ENCODE measurements at regions not wholly inside any gene's neighbourhood (a gene's known extent, or its start where the extent isn't known, plus 50 kb on each side); places are given as distances from the start of the nearest gene placed in this dataset.

- no peaks in the 10 kb centered on the region for H3K9me3 ChIP-seq (ENCODE audit: control extremely low read depth in 1 of 5, control insufficient read depth in 4 of 5, insufficient read depth in 2 of 5, low read depth in 1 of 5, low read length in 4 of 5)
- POLR2A ChIA-PET: no interaction called here
Observed at GRCh38 chr12:105835580-105836241, 303.0 kb downstream of the NUAK1 start.

DNA sequence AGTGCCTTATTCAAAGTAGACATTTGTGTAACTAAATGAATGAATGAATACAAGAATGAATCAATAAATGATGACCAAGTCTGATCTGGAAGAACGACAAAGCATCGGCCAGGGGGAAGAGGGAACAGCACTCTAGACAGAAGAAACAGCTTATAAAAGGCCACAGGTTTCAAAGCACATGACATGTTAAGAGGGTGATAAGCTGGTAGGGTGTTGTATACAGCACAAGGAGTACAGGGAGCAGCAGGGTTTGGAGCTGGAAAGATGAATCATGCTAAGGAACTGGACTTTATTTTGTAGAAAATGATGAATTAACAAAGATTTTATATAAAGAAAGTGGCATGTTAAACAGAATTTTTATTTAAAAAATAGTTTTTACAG lies 302.5 kb downstream of the NUAK1 start:
- no peaks in the 10 kb centered on the region for H3K36me3 ChIP-seq (ENCODE audit: control insufficient read depth in 4 of 4, insufficient read depth in 4 of 4, low read length in 3 of 4)
- peaks cover 0 to 4% (median 0%) of the 10 kb centered on the region in 5 experiments for H3K27me3 ChIP-seq (replicated peaks in 2 of 5; ENCODE audit: control insufficient read depth in 4 of 5, insufficient read depth in 5 of 5, low read length in 4 of 5)
- no peak overlapping the region for H3K4me3 ChIP-seq (ENCODE audit: control insufficient read depth in 1 of 7, extremely low read depth in 1 of 7, insufficient read depth in 4 of 7, low read depth in 2 of 7, low read length in 6 of 7)
- H3K27ac ChIP-seq (ENCODE audit: insufficient read depth in 1 of 2, low read depth in 1 of 2, low read length in 2 of 2, poor library complexity in 1 of 2, severe bottlenecking in 2 of 2): no peak overlapping the region
- ChIA-PET POLR2A (no interaction called here), CTCF (no interaction called here)
- no peaks in the 10 kb centered on the region for H3K9me3 ChIP-seq (ENCODE audit: control extremely low read depth in 1 of 5, control insufficient read depth in 4 of 5, insufficient read depth in 2 of 5, low read depth in 1 of 5, low read length in 4 of 5)
- WGBS (ENCODE audit: insufficient coverage): 92% methylated on average over 2 of the region's 2 CpGs
- H3K4me1 ChIP-seq (ENCODE audit: control extremely low read depth in 1 of 4, control insufficient read depth in 4 of 4, insufficient read depth in 4 of 4, low read length in 3 of 4): peaks cover 0 to 3% (median 0%) of the 10 kb centered on the region in 4 experiments
- no peak for DNase-seq

More at GRCh38 chr12:105835580-105836241, 303.0 kb downstream of the NUAK1 start:
- H3K27me3 ChIP-seq (replicated peaks in 2 of 5; ENCODE audit: control insufficient read depth in 4 of 5, insufficient read depth in 5 of 5, low read length in 4 of 5): peaks cover 0 to 3% (median 0%) of the 10 kb centered on the region in 5 experiments
- peaks cover 0 to 3% (median 0%) of the 10 kb centered on the region in 4 experiments for H3K4me1 ChIP-seq (ENCODE audit: control extremely low read depth in 1 of 4, control insufficient read depth in 4 of 4, insufficient read depth in 4 of 4, low read length in 3 of 4)
- H3K4me3 ChIP-seq (ENCODE audit: control insufficient read depth in 1 of 7, extremely low read depth in 1 of 7, insufficient read depth in 4 of 7, low read depth in 2 of 7, low read length in 6 of 7): no peak overlapping the region
- DNase-seq: peak in 2 of 3 donors; percentile 5 to 15
- no peaks in the 10 kb centered on the region for H3K36me3 ChIP-seq (ENCODE audit: control insufficient read depth in 4 of 4, insufficient read depth in 4 of 4, low read length in 3 of 4)
- CTCF ChIA-PET: no interaction called here
- H3K27ac ChIP-seq (ENCODE audit: insufficient read depth in 1 of 2, low read depth in 1 of 2, low read length in 2 of 2, poor library complexity in 1 of 2, severe bottlenecking in 2 of 2): no peak overlapping the region
- 78% methylated on average over 3 of the region's 4 CpGs for WGBS (ENCODE audit: insufficient coverage)

GRCh38 chr12:105839629-105840127 lies 299.1 kb downstream of the NUAK1 start:
- H3K27me3 ChIP-seq (replicated peaks in 2 of 5; ENCODE audit: control insufficient read depth in 4 of 5, insufficient read depth in 5 of 5, low read length in 4 of 5): peaks cover 0 to 9% (median 2%) of the 10 kb centered on the region in 5 experiments
- POLR2A ChIA-PET: no interaction called here
- no CpG with 5 or more reads among the region's 4 CpGs for WGBS (ENCODE audit: insufficient coverage)
- no peaks in the 10 kb centered on the region for H3K9me3 ChIP-seq (ENCODE audit: control extremely low read depth in 1 of 5, control insufficient read depth in 4 of 5, insufficient read depth in 2 of 5, low read depth in 1 of 5, low read length in 4 of 5)
- H3K4me1 ChIP-seq (ENCODE audit: control extremely low read depth in 1 of 4, control insufficient read depth in 4 of 4, insufficient read depth in 4 of 4, low read length in 3 of 4): peaks cover 0 to 3% (median 0%) of the 10 kb centered on the region in 4 experiments
- no peak overlapping the region for H3K27ac ChIP-seq (ENCODE audit: insufficient read depth in 1 of 2, low read depth in 1 of 2, low read length in 2 of 2, poor library complexity in 1 of 2, severe bottlenecking in 2 of 2)
- H3K36me3 ChIP-seq (ENCODE audit: control insufficient read depth in 4 of 4, insufficient read depth in 4 of 4, low read length in 3 of 4): no peaks in the 10 kb centered on the region
- CTCF ChIA-PET: no interaction called here
- no peak for DNase-seq
- no peak overlapping the region for H3K4me3 ChIP-seq (ENCODE audit: control insufficient read depth in 1 of 7, extremely low read depth in 1 of 7, insufficient read depth in 4 of 7, low read depth in 2 of 7, low read length in 6 of 7)

- ChIA-PET POLR2A (no interaction called here), CTCF (no interaction called here)
- Histone ChIP-seq H3K27me3 (replicated peaks in 2 of 5; ENCODE audit: control insufficient read depth in 4 of 5, insufficient read depth in 5 of 5, low read length in 4 of 5) (peaks cover 0 to 9% (median 2%) of the 10 kb centered on the region in 5 experiments), H3K4me3 (ENCODE audit: control insufficient read depth in 1 of 7, extremely low read depth in 1 of 7, insufficient read depth in 4 of 7, low read depth in 2 of 7, low read length in 6 of 7) (no peak overlapping the region), H3K9me3 (ENCODE audit: control extremely low read depth in 1 of 5, control insufficient read depth in 4 of 5, insufficient read depth in 2 of 5, low read depth in 1 of 5, low read length in 4 of 5) (no peaks in the 10 kb centered on the region), H3K36me3 (ENCODE audit: control insufficient read depth in 4 of 4, insufficient read depth in 4 of 4, low read length in 3 of 4) (no peaks in the 10 kb centered on the region), H3K4me1 (ENCODE audit: control extremely low read depth in 1 of 4, control insufficient read depth in 4 of 4, insufficient read depth in 4 of 4, low read length in 3 of 4) (peaks cover 0 to 2% (median 0%) of the 10 kb centered on the region in 4 experiments), H3K27ac (ENCODE audit: insufficient read depth in 1 of 2, low read depth in 1 of 2, low read length in 2 of 2, poor library complexity in 1 of 2, severe bottlenecking in 2 of 2) (no peak overlapping the region)
- WGBS (ENCODE audit: insufficient coverage): 100% methylated on average over 2 of the region's 4 CpGs
- no peak for DNase-seq
Observed at GRCh38 chr12:105840384-105840783, 298.4 kb downstream of the NUAK1 start.

DNA sequence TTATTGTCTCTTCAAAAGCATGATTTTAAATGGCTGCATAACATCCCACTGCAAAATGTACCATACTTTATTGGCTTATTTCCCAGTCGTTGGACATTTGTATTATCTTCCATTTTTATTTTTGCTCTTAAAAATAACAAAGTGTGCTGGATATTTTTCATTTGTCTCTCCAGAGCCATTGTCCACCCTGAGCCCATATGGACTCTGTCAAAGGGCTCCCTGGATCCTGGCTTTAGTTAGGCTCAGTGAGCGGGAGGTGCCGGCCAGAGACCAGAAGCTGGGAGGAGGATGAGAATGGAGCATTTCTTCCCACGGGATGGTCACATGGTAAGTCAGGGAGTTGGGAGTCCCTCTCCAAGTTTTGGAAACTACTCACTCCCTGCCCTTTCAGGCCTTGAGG lies 296.9 kb downstream of the NUAK1 start:
- no peak for DNase-seq
- no CpG with 5 or more reads among the region's 4 CpGs for WGBS (ENCODE audit: insufficient coverage)
- H3K4me3 ChIP-seq (ENCODE audit: control insufficient read depth in 1 of 7, extremely low read depth in 1 of 7, insufficient read depth in 4 of 7, low read depth in 2 of 7, low read length in 6 of 7): no peak overlapping the region
- H3K27me3 ChIP-seq (replicated peaks in 2 of 5; ENCODE audit: control insufficient read depth in 4 of 5, insufficient read depth in 5 of 5, low read length in 4 of 5): peaks cover 0 to 9% (median 2%) of the 10 kb centered on the region in 5 experiments
- peaks cover 0 to under 1% (median 0%) of the 10 kb centered on the region in 5 experiments for H3K9me3 ChIP-seq (ENCODE audit: control extremely low read depth in 1 of 5, control insufficient read depth in 4 of 5, insufficient read depth in 2 of 5, low read depth in 1 of 5, low read length in 4 of 5)
- no peak overlapping the region for H3K27ac ChIP-seq (ENCODE audit: insufficient read depth in 1 of 2, low read depth in 1 of 2, low read length in 2 of 2, poor library complexity in 1 of 2, severe bottlenecking in 2 of 2)
- CTCF ChIA-PET: no interaction called here
- POLR2A ChIA-PET: no interaction called here
- no peaks in the 10 kb centered on the region for H3K4me1 ChIP-seq (ENCODE audit: control extremely low read depth in 1 of 4, control insufficient read depth in 4 of 4, insufficient read depth in 4 of 4, low read length in 3 of 4)
- no peaks in the 10 kb centered on the region for H3K36me3 ChIP-seq (ENCODE audit: control insufficient read depth in 4 of 4, insufficient read depth in 4 of 4, low read length in 3 of 4)

- POLR2A ChIA-PET: no interaction called here
- H3K9me3 ChIP-seq (ENCODE audit: control extremely low read depth in 1 of 5, control insufficient read depth in 4 of 5, insufficient read depth in 2 of 5, low read depth in 1 of 5, low read length in 4 of 5): peaks cover 0 to 4% (median 0%) of the 10 kb centered on the region in 5 experiments
- no peak for DNase-seq
- no peaks in the 10 kb centered on the region for H3K36me3 ChIP-seq (ENCODE audit: control insufficient read depth in 4 of 4, insufficient read depth in 4 of 4, low read length in 3 of 4)
- H3K27me3 ChIP-seq (replicated peaks in 2 of 5; ENCODE audit: control insufficient read depth in 4 of 5, insufficient read depth in 5 of 5, low read length in 4 of 5): peaks cover 0 to 9% (median 2%) of the 10 kb centered on the region in 5 experiments
- H3K4me1 ChIP-seq (ENCODE audit: control extremely low read depth in 1 of 4, control insufficient read depth in 4 of 4, insufficient read depth in 4 of 4, low read length in 3 of 4): no peaks in the 10 kb centered on the region
- 83% methylated on average over 1 of the region's 2 CpGs for WGBS (ENCODE audit: insufficient coverage)
- no peak overlapping the region for H3K27ac ChIP-seq (ENCODE audit: insufficient read depth in 1 of 2, low read depth in 1 of 2, low read length in 2 of 2, poor library complexity in 1 of 2, severe bottlenecking in 2 of 2)
- H3K4me3 ChIP-seq (ENCODE audit: control insufficient read depth in 1 of 7, extremely low read depth in 1 of 7, insufficient read depth in 4 of 7, low read depth in 2 of 7, low read length in 6 of 7): no peak overlapping the region
- CTCF ChIA-PET: no interaction called here
Observed at GRCh38 chr12:105843561-105843960, 295.2 kb downstream of the NUAK1 start.

- H3K27ac ChIP-seq (ENCODE audit: insufficient read depth in 1 of 2, low read depth in 1 of 2, low read length in 2 of 2, poor library complexity in 1 of 2, severe bottlenecking in 2 of 2): no peak overlapping the region
- peaks cover 0 to 4% (median 0%) of the 10 kb centered on the region in 5 experiments for H3K9me3 ChIP-seq (ENCODE audit: control extremely low read depth in 1 of 5, control insufficient read depth in 4 of 5, insufficient read depth in 2 of 5, low read depth in 1 of 5, low read length in 4 of 5)
- H3K27me3 ChIP-seq (replicated peaks in 2 of 5; ENCODE audit: control insufficient read depth in 4 of 5, insufficient read depth in 5 of 5, low read length in 4 of 5): peaks cover 0 to 7% (median 2%) of the 10 kb centered on the region in 5 experiments
- ChIA-PET CTCF (no interaction called here), POLR2A (no interaction called here)
- no peaks in the 10 kb centered on the region for H3K36me3 ChIP-seq (ENCODE audit: control insufficient read depth in 4 of 4, insufficient read depth in 4 of 4, low read length in 3 of 4)
- 96% methylated on average over 9 of the region's 11 CpGs for WGBS (ENCODE audit: insufficient coverage)
- H3K4me1 ChIP-seq (ENCODE audit: control extremely low read depth in 1 of 4, control insufficient read depth in 4 of 4, insufficient read depth in 4 of 4, low read length in 3 of 4): no peaks in the 10 kb centered on the region
- no peak for DNase-seq
- H3K4me3 ChIP-seq (ENCODE audit: control insufficient read depth in 1 of 7, extremely low read depth in 1 of 7, insufficient read depth in 4 of 7, low read depth in 2 of 7, low read length in 6 of 7): no peak overlapping the region
Observed at GRCh38 chr12:105843986-105844760, 294.6 kb downstream of the NUAK1 start.
